IPS DF 4.7 (cell line): ENCODE measurements at regions not wholly inside any gene's neighbourhood (a gene's known extent, or its start where the extent isn't known, plus 50 kb on each side); places are given as distances from the start of the nearest gene placed in this dataset.

Experiments used
- DNase-seq: peaks from one replicate; pipeline ENCODE4 v3.0.0-alpha.2; 2013; ENCODE audit warnings: low spot score; ENCODE audit errors: extremely low read depth

GRCh38 chr1:29481031-29481430 is 244.7 kb downstream of the PTPRU start:
- DNase-seq, result no peak

GRCh38 chr1:29478879-29479278 is 242.6 kb downstream of the PTPRU start:
- DNase-seq, result no peak

GRCh38 chr1:29478151-29478791 is 241.9 kb downstream of the PTPRU start:
- DNase-seq, result no peak

GRCh38 chr1:29475326-29475725 is 239.0 kb downstream of the PTPRU start:
- no peak for DNase-seq

- no peak for DNase-seq
Measured at GRCh38 chr1:29474274-29475244, 238.2 kb downstream of the PTPRU start.

GRCh38 chr1:29473161-29473855 is 237.0 kb downstream of the PTPRU start:
- DNase-seq, result no peak

GRCh38 chr1:29471487-29472313 is 235.4 kb downstream of the PTPRU start:
- DNase-seq, result no peak

GRCh38 chr1:29470788-29471119 is 234.4 kb downstream of the PTPRU start:
- DNase-seq, result no peak

GRCh38 chr1:29470087-29470787 is 233.9 kb downstream of the PTPRU start:
- no peak for DNase-seq

GRCh38 chr1:29469457-29469856 is 233.1 kb downstream of the PTPRU start:
- no peak for DNase-seq

GRCh38 chr1:29467989-29468900 is 231.9 kb downstream of the PTPRU start:
- no peak for DNase-seq

GRCh38 chr1:29466258-29466657 is 229.9 kb downstream of the PTPRU start:
- DNase-seq, result no peak

GRCh38 chr1:29465755-29466154 is 229.4 kb downstream of the PTPRU start:
- DNase-seq, result no peak

- DNase-seq, result no peak
Measured at GRCh38 chr1:29462096-29462495, 225.8 kb downstream of the PTPRU start.

- no peak for DNase-seq
Measured at GRCh38 chr1:29461115-29461739, 224.9 kb downstream of the PTPRU start.

GRCh38 chr1:29460694-29461093 is 224.4 kb downstream of the PTPRU start:
- DNase-seq, result no peak

- DNase-seq, result no peak
Measured at GRCh38 chr1:29460041-29460610, 223.8 kb downstream of the PTPRU start.

- no peak for DNase-seq
Measured at GRCh38 chr1:29459620-29459945, 223.3 kb downstream of the PTPRU start.
